HG03354 (cell line): ENCODE measurements at regions not wholly inside any gene's neighbourhood (a gene's known extent, or its start where the extent isn't known, plus 50 kb on each side); places are given as distances from the start of the nearest gene placed in this dataset.
"Not testable (repeated sequence)": the region's sequence is repeated elsewhere in the genome, so short reads cannot be mapped to it uniquely, and the experiment has no call there.

ENCODE experiments used
- ATAC-seq: cut with Tn5 transposase; IDR thresholded peaks from one replicate; pipeline ENCODE4 v1.9.1; 2021; ENCODE audit warnings: mild to moderate bottlenecking; ENCODE audit not compliant: unreplicated experiment, poor library complexity, severe bottlenecking

DNA sequence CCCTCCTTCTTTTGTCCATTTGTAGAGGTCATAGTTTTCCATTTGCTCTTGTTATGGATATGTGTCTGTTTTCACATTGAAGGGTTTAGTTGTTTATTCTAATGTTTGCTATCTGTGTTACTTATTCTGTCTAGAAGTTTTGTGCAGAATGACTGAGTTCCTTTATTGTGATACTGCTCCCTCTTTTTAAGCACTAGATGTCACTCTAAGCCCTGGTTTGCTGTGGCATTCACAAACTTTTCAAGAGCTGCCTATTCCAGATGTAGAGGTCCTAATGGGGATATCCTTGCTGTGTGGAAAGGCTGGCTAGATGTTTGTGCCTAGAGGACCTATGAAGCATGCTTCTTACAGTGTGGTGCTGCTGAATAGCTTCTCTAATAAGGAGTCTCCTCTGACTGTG, 338.6 kb downstream of the SPIN4 start:
- no peak for ATAC-seq

DNA sequence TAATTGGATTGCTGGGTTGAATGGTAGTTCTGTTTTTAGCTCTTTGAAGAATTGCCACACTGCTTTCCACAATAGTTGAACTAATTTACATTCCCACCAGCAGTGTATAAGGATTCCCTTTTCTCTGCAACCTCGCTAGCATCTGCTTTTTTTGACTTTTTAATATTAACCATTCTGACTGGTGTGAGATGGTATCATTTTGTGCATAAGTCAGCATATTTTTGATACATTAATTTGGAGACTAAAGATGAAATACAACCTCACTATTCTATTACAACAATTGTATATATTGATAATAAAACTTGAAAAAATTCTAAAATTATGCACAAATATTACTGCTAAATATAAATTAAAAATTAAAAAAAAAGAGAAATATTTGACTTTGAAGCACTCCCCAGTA, 350.9 kb downstream of the SPIN4 start:
- ATAC-seq, result not testable (repeated sequence)
